HEK293T (cell line): ENCODE measurements at regions not wholly inside any gene's neighbourhood (a gene's known extent, or its start where the extent isn't known, plus 50 kb on each side); places are given as distances from the start of the nearest gene placed in this dataset.

Source experiments
- ARNT ChIP-seq: fragments of 450-650 bp; IDR thresholded peaks from 2 replicates; pipeline ENCODE4 v1.6.1; 2017; ENCODE audit warnings: mild to moderate bottlenecking
- BHLHE40 ChIP-seq: fragments of 450-650 bp; IDR thresholded peaks from 2 replicates; pipeline ENCODE4 v1.6.1; 2016; ENCODE audit warnings: mild to moderate bottlenecking, moderate library complexity, borderline replicate concordance
- CTBP1 ChIP-seq: fragments of 450-650 bp; IDR thresholded peaks from 2 replicates; pipeline ENCODE4 v1.6.1; 2016; ENCODE audit warnings: borderline replicate concordance
- HDGF ChIP-seq: fragments of 450-650 bp; IDR thresholded peaks from 2 replicates; pipeline ENCODE4 v1.6.1; 2017; ENCODE audit warnings: antibody characterized with exemption, borderline replicate concordance
- LEF1 ChIP-seq: fragments of 450-650 bp; IDR thresholded peaks from 2 replicates; pipeline ENCODE4 v1.6.1; 2017; ENCODE audit warnings: mild to moderate bottlenecking, borderline replicate concordance
- SP1 ChIP-seq: fragments of 450-650 bp; IDR thresholded peaks from 2 replicates; pipeline ENCODE4 v1.6.1; 2017
- TARDBP ChIP-seq: fragments of 450-650 bp; IDR thresholded peaks from 2 replicates; pipeline ENCODE4 v1.6.1; 2016
- ZNF384 ChIP-seq: fragments of 450-650 bp; IDR thresholded peaks from 2 replicates; pipeline ENCODE4 v1.6.1; 2016

DNA sequence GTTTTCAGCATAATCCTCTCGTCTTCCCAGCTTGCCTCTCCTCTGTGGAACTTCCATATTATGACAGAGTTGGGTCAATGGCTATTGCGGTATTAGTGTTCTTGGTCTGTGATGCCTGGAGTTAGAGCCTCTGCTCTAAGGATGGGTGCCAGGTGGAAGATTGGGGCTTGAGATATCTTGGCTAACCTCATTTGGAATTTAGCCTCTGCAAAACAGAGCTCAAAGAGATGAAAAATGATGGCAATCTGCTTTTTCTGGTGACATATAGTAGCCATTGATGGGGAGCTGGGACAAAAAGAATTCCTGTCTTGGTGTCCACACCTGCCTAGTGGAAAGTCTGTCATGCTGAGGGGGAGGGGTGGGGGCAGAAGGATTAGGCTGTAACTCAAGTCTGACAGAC, 152.1 kb downstream of the RPL10L start:
- TF ChIP-seq ARNT (no peak), BHLHE40 (no peak), ZNF384 (no peak), TARDBP (no peak), SP1 (no peak), LEF1 (no peak), HDGF (no peak), CTBP1 (no peak)
